HL-60 (cell line): ENCODE measurements at regions not wholly inside any gene's neighbourhood (a gene's known extent, or its start where the extent isn't known, plus 50 kb on each side); places are given as distances from the start of the nearest gene placed in this dataset.

ENCODE experiments used
- DNase-seq, 2 experiments: peaks; one replicate each; pipeline ENCODE4 v3.0.0-alpha.2; 2010 to 2020; ENCODE audit warnings: low read depth in 1 of 2, low spot score in 1 of 2
- H3K27ac ChIP-seq: fragments of 250-450 bp; sonication (Bioruptor Pico); replicated peaks from 2 replicates; pipeline ENCODE4 v1.5.1; 2020; ENCODE audit warnings: mild to moderate bottlenecking, moderate library complexity
- H3K27me3 ChIP-seq: fragments of 250-450 bp; sonication (Bioruptor Pico); 2 replicates; pipeline ENCODE4 v1.5.1; 2021; ENCODE audit warnings: mild to moderate bottlenecking, moderate library complexity; ENCODE audit not compliant: insufficient read depth, poor library complexity, severe bottlenecking
- H3K4me3 ChIP-seq: replicated peaks from 2 replicates; pipeline ENCODE4 v1.5.1; 2011; ENCODE audit warnings: mild to moderate bottlenecking, control low read depth, low read length; ENCODE audit not compliant: insufficient read depth
- GABPA ChIP-seq: IDR thresholded peaks from 2 replicates; pipeline ENCODE4 v1.6.1; 2012; ENCODE audit warnings: low read depth
- POLR2AphosphoS5 ChIP-seq: IDR thresholded peaks from 2 replicates; pipeline ENCODE4 v1.6.1; 2012; ENCODE audit warnings: low read depth
- REST ChIP-seq: IDR thresholded peaks from 2 replicates; pipeline ENCODE4 v1.6.1; 2012; ENCODE audit warnings: low read depth; ENCODE audit not compliant: insufficient replicate concordance
- SPI1 ChIP-seq: IDR thresholded peaks from 2 replicates; pipeline ENCODE4 v1.6.1; 2012; ENCODE audit warnings: low read depth, mild to moderate bottlenecking, borderline replicate concordance
- TF ChIP-seq, protein P1 (sequence below): IDR thresholded peaks from one replicate; pipeline ENCODE4 v1.5.1; 2011; ENCODE audit warnings: low read length, control low read depth, inconsistent platforms; ENCODE audit not compliant: insufficient read depth

- TF ChIP-seq SPI1 (peak; percentile 69), REST (no peak)
Measured at GRCh38 chr12:5191803-5192538, 148.3 kb downstream of the KCNA5 start.

DNA sequence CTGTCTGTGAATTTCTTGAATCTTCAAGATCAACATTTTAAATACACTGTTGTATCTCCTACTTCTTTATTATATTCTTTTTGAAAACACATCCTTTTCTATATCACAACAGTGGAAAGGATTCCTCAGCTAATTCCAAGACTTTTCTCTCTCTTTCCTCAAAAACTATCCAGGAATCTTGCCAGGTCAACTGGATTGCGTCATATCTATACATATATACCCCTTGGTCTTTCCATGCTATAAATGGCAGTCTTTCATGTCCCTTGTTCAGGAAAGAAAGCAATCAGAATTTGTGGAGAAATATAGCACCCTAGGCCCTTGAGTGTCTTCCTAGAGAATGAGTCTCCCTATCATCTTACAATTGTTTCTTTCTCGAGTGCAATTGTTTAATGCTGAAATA lies 149.0 kb downstream of the KCNA5 start:
- DNase-seq, result no peak
- Histone ChIP-seq H3K27me3 (no peaks in the 10 kb centered on the region), H3K4me3 (no peak overlapping the region), H3K27ac (no peak overlapping the region)
- no peak for TF ChIP-seq GABPA
- TF ChIP-seq REST, result no peak
- TF ChIP-seq, protein P1, sequence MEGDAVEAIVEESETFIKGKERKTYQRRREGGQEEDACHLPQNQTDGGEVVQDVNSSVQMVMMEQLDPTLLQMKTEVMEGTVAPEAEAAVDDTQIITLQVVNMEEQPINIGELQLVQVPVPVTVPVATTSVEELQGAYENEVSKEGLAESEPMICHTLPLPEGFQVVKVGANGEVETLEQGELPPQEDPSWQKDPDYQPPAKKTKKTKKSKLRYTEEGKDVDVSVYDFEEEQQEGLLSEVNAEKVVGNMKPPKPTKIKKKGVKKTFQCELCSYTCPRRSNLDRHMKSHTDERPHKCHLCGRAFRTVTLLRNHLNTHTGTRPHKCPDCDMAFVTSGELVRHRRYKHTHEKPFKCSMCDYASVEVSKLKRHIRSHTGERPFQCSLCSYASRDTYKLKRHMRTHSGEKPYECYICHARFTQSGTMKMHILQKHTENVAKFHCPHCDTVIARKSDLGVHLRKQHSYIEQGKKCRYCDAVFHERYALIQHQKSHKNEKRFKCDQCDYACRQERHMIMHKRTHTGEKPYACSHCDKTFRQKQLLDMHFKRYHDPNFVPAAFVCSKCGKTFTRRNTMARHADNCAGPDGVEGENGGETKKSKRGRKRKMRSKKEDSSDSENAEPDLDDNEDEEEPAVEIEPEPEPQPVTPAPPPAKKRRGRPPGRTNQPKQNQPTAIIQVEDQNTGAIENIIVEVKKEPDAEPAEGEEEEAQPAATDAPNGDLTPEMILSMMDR, result no peak
- TF ChIP-seq POLR2AphosphoS5, result no peak
- TF ChIP-seq SPI1, result no peak

More at GRCh38 chr12:5191803-5192538, 148.3 kb downstream of the KCNA5 start:
- DNase-seq, result no peak
- H3K27me3 ChIP-seq, result no peaks in the 10 kb centered on the region
- H3K4me3 ChIP-seq, result no peak overlapping the region
- H3K27ac ChIP-seq, result no peak overlapping the region

DNA sequence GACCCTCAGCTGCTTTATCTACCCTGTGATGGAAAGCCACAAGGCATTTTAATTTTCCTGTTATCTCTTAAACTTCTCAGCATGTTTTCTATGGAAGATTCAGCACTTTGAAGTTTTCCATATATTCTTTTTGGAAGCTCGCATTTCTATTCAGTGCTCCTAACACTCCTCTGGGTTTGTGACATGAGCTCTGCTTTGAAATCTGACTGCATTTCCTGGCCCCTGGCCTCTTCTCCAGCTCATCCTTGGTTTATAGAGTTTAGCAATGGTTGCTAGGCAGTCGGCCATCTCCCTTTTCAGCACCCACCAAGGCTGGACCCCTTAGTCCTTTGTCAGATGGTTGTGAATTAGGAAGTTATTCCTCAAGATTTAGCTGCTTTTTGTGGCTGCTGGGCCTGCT lies 150.6 kb downstream of the KCNA5 start:
- Histone ChIP-seq H3K4me3 (no peak overlapping the region), H3K27me3 (no peaks in the 10 kb centered on the region), H3K27ac (no peak overlapping the region)
- no peak for TF ChIP-seq SPI1
- TF ChIP-seq GABPA, result no peak
- TF ChIP-seq POLR2AphosphoS5, result no peak
- TF ChIP-seq REST, result no peak
- TF ChIP-seq, protein P1, result no peak
- no peak for DNase-seq
